ENCODE measurements at regions not wholly inside any gene's neighbourhood (a gene's known extent, or its start where the extent isn't known, plus 50 kb on each side); places are given as distances from the start of the nearest gene placed in this dataset.
A peak's percentile ranks its signal among the peaks of the same experiment; 100 is the strongest.

DNA sequence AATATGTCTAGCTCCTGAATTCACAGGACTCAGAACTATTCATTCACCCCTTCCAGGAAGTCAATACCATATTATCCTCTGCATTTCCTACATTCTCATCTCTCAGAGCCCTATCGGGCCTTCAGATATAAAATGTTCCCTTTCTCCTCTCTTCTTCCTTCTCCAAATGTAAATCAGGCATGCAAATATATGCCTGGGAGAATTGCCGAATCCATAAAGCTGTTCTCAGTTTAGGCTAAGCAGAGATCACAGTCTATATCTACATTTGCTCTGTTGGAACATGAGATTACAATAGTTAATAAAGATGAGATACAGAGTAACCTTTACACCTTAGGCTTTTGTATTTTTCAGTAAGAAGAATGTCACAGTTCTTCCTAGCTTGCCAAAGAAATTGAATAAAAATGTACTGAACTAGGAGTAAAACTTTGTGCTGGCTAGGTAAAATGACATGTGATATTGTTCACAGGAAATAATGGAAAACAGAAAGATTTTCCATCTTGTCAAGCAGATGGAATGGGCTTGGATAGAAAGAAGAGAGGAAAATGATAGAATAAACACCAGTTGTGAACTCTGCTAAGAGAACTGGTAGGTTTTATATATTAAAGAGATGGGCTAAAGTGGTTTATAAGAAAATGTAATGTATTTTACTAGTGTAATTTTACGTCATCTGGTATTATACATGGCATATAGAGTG is 161.5 kb downstream of the NRIP1 start:
- H2AFZ ChIP-seq (ENCODE audit: low read length) = no peak overlapping the region
- peaks cover 27% of the 10 kb centered on the region for H3K4me1 ChIP-seq (ENCODE audit: insufficient read depth, low read length)
- H3K9me3 ChIP-seq (ENCODE audit: low read length) = no peaks in the 10 kb centered on the region
- H3F3A ChIP-seq (ENCODE audit: low read length, unreplicated experiment) = peaks cover 4% of the 10 kb centered on the region
- no peak overlapping the region for H3K4me3 ChIP-seq (ENCODE audit: low read length)
- H3K27ac ChIP-seq (ENCODE audit: low read length) = no peak overlapping the region
- no peaks in the 10 kb centered on the region for H3K27me3 ChIP-seq (ENCODE audit: low read length)
- H3K79me2 ChIP-seq (ENCODE audit: low read length) = no peaks in the 10 kb centered on the region
- CTCF ChIA-PET = no interaction called here
- H3K4me2 ChIP-seq (ENCODE audit: low read length) = no peak overlapping the region
- intact Hi-C loops (cut with micrococcal nuclease) = no loop called here
- TF ChIP-seq, protein P1, sequence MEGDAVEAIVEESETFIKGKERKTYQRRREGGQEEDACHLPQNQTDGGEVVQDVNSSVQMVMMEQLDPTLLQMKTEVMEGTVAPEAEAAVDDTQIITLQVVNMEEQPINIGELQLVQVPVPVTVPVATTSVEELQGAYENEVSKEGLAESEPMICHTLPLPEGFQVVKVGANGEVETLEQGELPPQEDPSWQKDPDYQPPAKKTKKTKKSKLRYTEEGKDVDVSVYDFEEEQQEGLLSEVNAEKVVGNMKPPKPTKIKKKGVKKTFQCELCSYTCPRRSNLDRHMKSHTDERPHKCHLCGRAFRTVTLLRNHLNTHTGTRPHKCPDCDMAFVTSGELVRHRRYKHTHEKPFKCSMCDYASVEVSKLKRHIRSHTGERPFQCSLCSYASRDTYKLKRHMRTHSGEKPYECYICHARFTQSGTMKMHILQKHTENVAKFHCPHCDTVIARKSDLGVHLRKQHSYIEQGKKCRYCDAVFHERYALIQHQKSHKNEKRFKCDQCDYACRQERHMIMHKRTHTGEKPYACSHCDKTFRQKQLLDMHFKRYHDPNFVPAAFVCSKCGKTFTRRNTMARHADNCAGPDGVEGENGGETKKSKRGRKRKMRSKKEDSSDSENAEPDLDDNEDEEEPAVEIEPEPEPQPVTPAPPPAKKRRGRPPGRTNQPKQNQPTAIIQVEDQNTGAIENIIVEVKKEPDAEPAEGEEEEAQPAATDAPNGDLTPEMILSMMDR (conservative IDR thresholded peaks at IDR 0.05; ENCODE audit: low read depth, low read length) = no peak
- TF ChIP-seq EZH2phosphoT487 (IDR thresholded peaks at IDR 0.05; ENCODE audit: borderline replicate concordance, low read length) (no peak), EZH2 (IDR thresholded peaks at IDR 0.05; ENCODE audit: low read length, unreplicated experiment) (no peak)
- H3K9ac ChIP-seq (ENCODE audit: low read length) = no peak overlapping the region
- no TSS peak for BruUV-seq (replicated peaks)
- ATAC-seq = no peak
- H3K9me2 ChIP-seq (replicated peaks; ENCODE audit: low read length) = no peaks in the 10 kb centered on the region
- no peaks in the 10 kb centered on the region for H3K36me3 ChIP-seq (ENCODE audit: low read depth, low read length)
- no peak for DNase-seq
- POLR2A ChIA-PET (ENCODE audit: unreplicated experiment) = no interaction called here
- no peaks in the 10 kb centered on the region for H4K20me1 ChIP-seq (ENCODE audit: low read length)

DNA sequence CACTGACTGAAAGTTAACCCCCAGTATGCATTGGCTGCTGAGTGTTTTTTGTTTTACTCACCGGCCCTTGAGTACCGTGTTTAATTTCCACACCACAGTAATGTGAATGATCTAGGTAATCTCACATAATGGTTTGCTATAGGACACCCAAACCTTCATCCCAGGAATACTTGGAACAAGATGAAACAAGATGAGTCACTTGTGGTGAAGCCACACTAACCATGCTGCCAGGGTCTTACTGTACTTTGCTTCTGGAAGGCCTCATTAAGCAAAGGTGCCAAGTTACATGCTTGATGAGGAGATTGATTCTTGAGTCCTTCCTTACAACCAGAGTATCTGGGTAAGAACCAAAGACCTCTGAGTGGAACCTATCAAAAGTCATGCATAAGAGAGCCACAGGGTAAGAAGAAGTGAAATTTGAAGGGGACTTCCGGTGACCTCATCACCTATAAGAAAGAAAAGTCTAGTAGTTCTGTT is 163.3 kb downstream of the NRIP1 start:
- Histone ChIP-seq H3K9me2 (replicated peaks; ENCODE audit: low read length) (no peaks in the 10 kb centered on the region), H3K27ac (ENCODE audit: low read length) (peak overlapping the region; percentile 61), H3K79me2 (ENCODE audit: low read length) (no peaks in the 10 kb centered on the region), H3K4me3 (ENCODE audit: low read length) (no peak overlapping the region), H3K4me1 (ENCODE audit: insufficient read depth, low read length) (peaks cover 27% of the 10 kb centered on the region), H3F3A (ENCODE audit: low read length, unreplicated experiment) (peaks cover 4% of the 10 kb centered on the region), H3K9ac (ENCODE audit: low read length) (no peak overlapping the region), H3K36me3 (ENCODE audit: low read depth, low read length) (no peaks in the 10 kb centered on the region), H3K9me3 (ENCODE audit: low read length) (no peaks in the 10 kb centered on the region), H3K4me2 (ENCODE audit: low read length) (peak overlapping the region; percentile 33), H4K20me1 (ENCODE audit: low read length) (no peaks in the 10 kb centered on the region), H2AFZ (ENCODE audit: low read length) (no peak overlapping the region), H3K27me3 (ENCODE audit: low read length) (no peaks in the 10 kb centered on the region)
- peak; percentile 85 for ATAC-seq
- CTCF ChIA-PET = no interaction called here
- POLR2A ChIA-PET (ENCODE audit: unreplicated experiment) = no interaction called here
- intact Hi-C loops (cut with micrococcal nuclease) = no loop called here
- BruUV-seq (replicated peaks) = no TSS peak
- TF ChIP-seq, protein P1 (conservative IDR thresholded peaks at IDR 0.05; ENCODE audit: low read depth, low read length) = no peak
- TF ChIP-seq EZH2phosphoT487 (IDR thresholded peaks at IDR 0.05; ENCODE audit: borderline replicate concordance, low read length) = no peak
- DNase-seq = peak; percentile 84

DNA sequence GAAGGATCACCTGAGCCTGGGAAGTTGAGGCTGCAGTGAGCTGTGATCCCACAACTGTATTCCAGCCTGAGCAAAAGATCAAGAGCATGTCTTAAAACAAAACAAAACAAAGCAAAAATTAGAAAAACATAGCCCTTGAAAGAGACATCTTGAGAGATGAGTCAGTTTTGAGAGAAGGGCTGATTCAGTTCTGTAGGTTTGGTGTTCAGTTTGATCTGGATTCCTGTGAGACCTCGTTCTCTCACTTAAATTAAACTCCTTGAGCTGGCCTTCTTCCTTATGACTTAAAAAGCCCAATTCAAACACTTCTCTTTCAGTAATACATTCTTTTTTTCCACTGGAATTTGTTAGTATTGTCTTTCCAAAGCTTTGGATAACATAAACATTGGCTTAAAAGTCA is 164.2 kb downstream of the NRIP1 start:
- ChIA-PET CTCF (no interaction called here), POLR2A (ENCODE audit: unreplicated experiment) (no interaction called here)
- no peak overlapping the region for H3K9ac ChIP-seq (ENCODE audit: low read length)
- H3K4me2 ChIP-seq (ENCODE audit: low read length) = peak overlapping the region; percentile 33
- no TSS peak for BruUV-seq (replicated peaks)
- peaks cover 27% of the 10 kb centered on the region for H3K4me1 ChIP-seq (ENCODE audit: insufficient read depth, low read length)
- H2AFZ ChIP-seq (ENCODE audit: low read length) = peak overlapping the region; percentile 54
- no peak for TF ChIP-seq EZH2 (IDR thresholded peaks at IDR 0.05; ENCODE audit: low read length, unreplicated experiment)
- no peak for TF ChIP-seq EZH2phosphoT487 (IDR thresholded peaks at IDR 0.05; ENCODE audit: borderline replicate concordance, low read length)
- TF ChIP-seq, protein P1 (conservative IDR thresholded peaks at IDR 0.05; ENCODE audit: low read depth, low read length) = no peak
- H3F3A ChIP-seq (ENCODE audit: low read length, unreplicated experiment) = peaks cover 4% of the 10 kb centered on the region
- DNase-seq (peak; percentile 20), ATAC-seq (peak; percentile 25)
- no peaks in the 10 kb centered on the region for H3K9me3 ChIP-seq (ENCODE audit: low read length)
- no peak overlapping the region for H3K4me3 ChIP-seq (ENCODE audit: low read length)
- no peaks in the 10 kb centered on the region for H3K9me2 ChIP-seq (replicated peaks; ENCODE audit: low read length)
- intact Hi-C loops (cut with micrococcal nuclease) = no loop called here
- H4K20me1 ChIP-seq (ENCODE audit: low read length) = no peaks in the 10 kb centered on the region
- no peaks in the 10 kb centered on the region for H3K79me2 ChIP-seq (ENCODE audit: low read length)
- H3K27me3 ChIP-seq (ENCODE audit: low read length) = no peaks in the 10 kb centered on the region
- H3K36me3 ChIP-seq (ENCODE audit: low read depth, low read length) = no peaks in the 10 kb centered on the region
- H3K27ac ChIP-seq (ENCODE audit: low read length) = peak overlapping the region; percentile 61
